HG03196 (cell line): ENCODE measurements at regions not wholly inside any gene's neighbourhood (a gene's known extent, or its start where the extent isn't known, plus 50 kb on each side); places are given as distances from the start of the nearest gene placed in this dataset.
"Not testable (repeated sequence)": the region's sequence is repeated elsewhere in the genome, so short reads cannot be mapped to it uniquely, and the experiment has no call there.

Experiments
- ATAC-seq: cut with Tn5 transposase; IDR thresholded peaks from one replicate; pipeline ENCODE4 v1.9.1; 2021; ENCODE audit not compliant: unreplicated experiment

GRCh38 chr12:131287015-131287937 is 333.6 kb downstream of the ADGRD1 start:
- ATAC-seq: no peak

GRCh38 chr12:131287938-131288764 is 334.4 kb downstream of the ADGRD1 start:
- no peak for ATAC-seq

GRCh38 chr12:131288765-131289695 is 335.3 kb downstream of the ADGRD1 start:
- not testable (repeated sequence) for ATAC-seq

GRCh38 chr12:131289807-131290206 is 336.1 kb downstream of the ADGRD1 start:
- ATAC-seq: not testable (repeated sequence)

GRCh38 chr12:131290255-131290959 is 336.7 kb downstream of the ADGRD1 start:
- ATAC-seq: no peak

GRCh38 chr12:131293071-131294015 is 339.6 kb downstream of the ADGRD1 start:
- not testable (repeated sequence) for ATAC-seq

- ATAC-seq: not testable (repeated sequence)
Measured at GRCh38 chr12:131294716-131295115, 341.0 kb downstream of the ADGRD1 start.

GRCh38 chr12:131295117-131295516 is 341.4 kb downstream of the ADGRD1 start:
- ATAC-seq: not testable (repeated sequence)

GRCh38 chr12:131295559-131295958 is 341.9 kb downstream of the ADGRD1 start:
- ATAC-seq: not testable (repeated sequence)

GRCh38 chr12:131296136-131296535 is 342.4 kb downstream of the ADGRD1 start:
- ATAC-seq: not testable (repeated sequence)

GRCh38 chr12:131296651-131297050 is 342.9 kb downstream of the ADGRD1 start:
- not testable (repeated sequence) for ATAC-seq

GRCh38 chr12:131298526-131299369 is 345.0 kb downstream of the ADGRD1 start:
- ATAC-seq: not testable (repeated sequence)

- not testable (repeated sequence) for ATAC-seq
Measured at GRCh38 chr12:131299370-131299701, 345.6 kb downstream of the ADGRD1 start.

GRCh38 chr12:131303576-131303975 is 349.9 kb downstream of the ADGRD1 start:
- not testable (repeated sequence) for ATAC-seq

GRCh38 chr12:131304642-131305041 is 350.9 kb downstream of the ADGRD1 start:
- ATAC-seq: not testable (repeated sequence)

GRCh38 chr12:131309700-131310099 is 356.0 kb downstream of the ADGRD1 start:
- ATAC-seq: no peak

GRCh38 chr12:131310227-131310969 is 356.7 kb downstream of the ADGRD1 start:
- not testable (repeated sequence) for ATAC-seq
